Mucosa of descending colon (tissue), 3 donors: ENCODE measurements at regions not wholly inside any gene's neighbourhood (a gene's known extent, or its start where the extent isn't known, plus 50 kb on each side); places are given as distances from the start of the nearest gene placed in this dataset.

Source experiments
- ATAC-seq: fragments of 200-7000 bp; cut with Tn5 transposase; one replicate; pipeline ENCODE4 v1.9.1; 2020; ENCODE audit warnings: mild to moderate bottlenecking, moderate library complexity
- DNase-seq, 3 donors: peaks; one replicate each; pipeline ENCODE4 v3.0.0-alpha.2; 2020
- H3K36me3 ChIP-seq: fragments of 200-600 bp; one replicate; pipeline ENCODE4 v1.8.0; 2021; ENCODE audit warnings: low read depth, mild to moderate bottlenecking
- H3K4me1 ChIP-seq: fragments of 200-600 bp; one replicate; pipeline ENCODE4 v1.8.0; 2021; ENCODE audit warnings: low read depth, mild to moderate bottlenecking
- H3K4me3 ChIP-seq: fragments of 200-600 bp; one replicate; pipeline ENCODE4 v1.8.0; 2021; ENCODE audit warnings: mild to moderate bottlenecking
- H3K9me3 ChIP-seq: fragments of 200-600 bp; one replicate; pipeline ENCODE4 v1.8.0; 2021; ENCODE audit warnings: mild to moderate bottlenecking
- CTCF ChIP-seq: fragments of 200-600 bp; IDR thresholded peaks from one replicate; pipeline ENCODE4 v1.8.0; 2022; ENCODE audit warnings: antibody characterized with exemption, mild to moderate bottlenecking
- intact Hi-C, 2 donors: fragments of 100-400 bp; cut with DNase I in 1 of 2; cut with micrococcal nuclease in 1 of 2; formaldehyde crosslinking; loops; one replicate each; pipeline versions ENCODE4 v1.11.0 to v1.11.1; 2022; cut with DNase I, micrococcal nuclease
- donor health status: DM: no; HTN: no; CAD: no; lungs with moderate emphysema.
- donor health status: DM: no; HTN: no; CAD: no.
- donor health status: DM: no; HTN: yes; CAD: no.

DNA sequence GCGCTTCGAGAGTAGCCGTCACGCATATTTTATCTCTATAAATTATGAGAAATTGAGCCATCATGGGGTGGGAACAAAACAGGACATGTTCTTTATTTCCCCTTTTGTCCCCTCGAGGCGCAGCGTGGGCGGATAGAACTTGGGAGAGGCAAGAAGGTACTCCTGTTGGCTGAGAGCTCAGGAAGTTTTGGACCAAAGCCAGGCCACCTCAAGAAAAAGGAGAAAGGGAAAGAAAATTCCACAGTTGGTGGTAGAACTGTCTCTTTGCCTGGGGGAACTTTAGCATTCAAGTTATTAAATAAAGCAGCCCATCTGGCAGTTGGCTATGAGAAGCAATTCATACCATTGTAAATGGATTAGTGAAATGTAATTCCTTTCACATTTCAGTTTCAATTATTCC, 76.4 kb upstream of the DSCAM start:
- H3K4me1 ChIP-seq: no peaks in the 10 kb centered on the region
- DNase-seq: no peak
- H3K9me3 ChIP-seq: no peaks in the 10 kb centered on the region
- no peaks in the 10 kb centered on the region for H3K36me3 ChIP-seq
- intact Hi-C loops: no loop called here
- no peak for ATAC-seq
- H3K4me3 ChIP-seq: no peak overlapping the region
- no peak for TF ChIP-seq CTCF

DNA sequence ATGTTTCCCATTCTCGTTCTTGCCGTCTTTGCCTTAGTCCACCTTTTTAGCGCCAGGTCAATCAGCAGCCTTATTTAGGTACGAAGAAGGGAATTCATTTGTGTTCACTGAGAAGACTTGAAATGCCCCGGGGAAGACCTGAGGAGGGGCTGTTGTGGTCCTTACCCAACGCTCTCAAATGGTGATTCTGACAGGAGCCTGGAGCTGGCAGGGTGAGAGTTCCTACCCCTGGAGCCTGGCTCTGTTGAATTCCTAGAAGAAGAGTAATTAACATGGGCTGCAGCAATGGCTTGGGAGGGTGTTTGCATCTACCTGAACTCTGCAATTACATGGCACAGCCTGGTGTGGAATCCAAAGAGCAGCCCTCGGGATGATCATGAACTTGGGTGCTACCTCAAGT, 76.9 kb upstream of the DSCAM start:
- ATAC-seq (no peak), DNase-seq (no peak)
- no peak for TF ChIP-seq CTCF
- intact Hi-C loops: no loop called here
- H3K9me3 ChIP-seq: peaks cover 2% of the 10 kb centered on the region
- H3K4me1 ChIP-seq: no peaks in the 10 kb centered on the region
- no peaks in the 10 kb centered on the region for H3K36me3 ChIP-seq
- H3K4me3 ChIP-seq: no peak overlapping the region

- intact Hi-C loops: no loop called here
- Histone ChIP-seq H3K9me3 (peaks cover 4% of the 10 kb centered on the region), H3K4me3 (no peak overlapping the region), H3K4me1 (no peaks in the 10 kb centered on the region), H3K36me3 (no peaks in the 10 kb centered on the region)
- TF ChIP-seq CTCF: no peak
- DNase-seq (no peak), ATAC-seq (no peak)
These were observed 77.7 kb upstream of the DSCAM start for GRCh38 chr21:40924641-40925040.

DNA sequence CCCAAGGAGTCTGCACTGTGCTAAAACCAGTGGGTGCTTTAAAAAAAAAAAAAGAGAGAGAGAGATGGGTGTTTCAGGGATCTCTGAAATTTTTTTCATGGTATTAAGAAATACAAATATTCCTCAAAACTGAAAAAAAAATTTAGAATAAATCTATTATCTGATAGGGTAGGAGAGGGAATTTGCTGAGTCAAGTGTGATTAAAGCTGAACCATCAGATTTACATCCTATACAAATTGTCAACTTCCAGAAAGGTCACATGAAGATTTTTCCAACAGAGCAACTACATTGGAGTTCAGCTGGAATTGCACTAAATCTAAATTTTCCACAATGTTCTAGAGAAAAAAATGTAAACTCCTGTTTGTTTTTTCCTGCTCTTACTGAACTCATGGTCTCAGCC, 79.3 kb upstream of the DSCAM start:
- TF ChIP-seq CTCF: no peak
- no peak for DNase-seq
- no peak for ATAC-seq
- no peaks in the 10 kb centered on the region for H3K36me3 ChIP-seq
- H3K4me1 ChIP-seq: no peaks in the 10 kb centered on the region
- H3K4me3 ChIP-seq: no peak overlapping the region
- peaks cover 6% of the 10 kb centered on the region for H3K9me3 ChIP-seq
- intact Hi-C loops: no loop called here

GRCh38 chr21:40929833-40930232, 82.9 kb upstream of the DSCAM start:
- TF ChIP-seq CTCF: no peak
- no peak for ATAC-seq
- intact Hi-C loops: no loop called here
- Histone ChIP-seq H3K4me3 (no peak overlapping the region), H3K4me1 (no peaks in the 10 kb centered on the region), H3K36me3 (no peaks in the 10 kb centered on the region), H3K9me3 (peaks cover 6% of the 10 kb centered on the region)
- DNase-seq: no peak

GRCh38 chr21:40931197-40931596, 84.2 kb upstream of the DSCAM start:
- Histone ChIP-seq H3K4me1 (no peaks in the 10 kb centered on the region), H3K9me3 (peaks cover 6% of the 10 kb centered on the region), H3K4me3 (no peak overlapping the region), H3K36me3 (no peaks in the 10 kb centered on the region)
- ATAC-seq: no peak
- DNase-seq: no peak
- no peak for TF ChIP-seq CTCF
- intact Hi-C loops: no loop called here
